ENCODE measurements at regions not wholly inside any gene's neighbourhood (a gene's known extent, or its start where the extent isn't known, plus 50 kb on each side); places are given as distances from the start of the nearest gene placed in this dataset.
"Not testable (repeated sequence)": the region's sequence is repeated elsewhere in the genome, so short reads cannot be mapped to it uniquely, and the experiment has no call there.

DNA sequence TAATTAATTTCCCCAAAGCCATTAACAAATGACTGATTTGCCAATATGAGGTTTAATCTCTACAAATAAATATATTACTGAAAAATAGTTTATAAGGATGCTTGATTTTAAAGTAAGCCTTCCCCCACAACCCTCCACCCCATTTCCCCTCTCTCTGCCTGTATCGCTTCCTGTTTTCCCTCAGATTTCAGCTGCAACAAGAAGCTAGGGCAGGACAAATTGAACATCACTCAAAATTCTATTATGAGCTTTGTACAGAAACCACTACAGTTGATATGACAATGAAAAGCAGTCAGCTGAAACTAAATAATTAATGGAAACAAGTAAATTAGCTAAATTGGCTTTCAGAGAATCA, 109.0 kb upstream of the SP4 start:
- DNase-seq (ENCODE audit: low spot score): no peak

DNA sequence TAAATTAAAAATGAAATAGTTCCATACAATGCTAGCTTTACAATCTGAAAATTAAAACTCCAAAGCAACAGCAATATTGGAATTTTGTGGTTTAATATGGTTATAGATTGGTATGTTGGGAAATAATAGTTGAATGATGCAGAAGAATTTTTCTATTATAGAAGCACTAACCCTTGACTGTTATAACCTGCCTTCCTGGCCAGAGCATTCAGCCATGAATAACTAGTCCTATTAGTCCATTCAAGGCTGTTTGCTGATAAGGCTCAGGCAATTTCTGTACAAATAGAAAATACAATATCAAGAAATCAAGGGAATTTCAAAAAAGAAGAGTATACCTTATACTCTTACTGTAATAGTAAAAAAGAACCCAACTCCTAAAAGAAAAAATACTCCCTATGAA, 101.6 kb upstream of the SP4 start:
- no peak for DNase-seq (ENCODE audit: low spot score)

DNA sequence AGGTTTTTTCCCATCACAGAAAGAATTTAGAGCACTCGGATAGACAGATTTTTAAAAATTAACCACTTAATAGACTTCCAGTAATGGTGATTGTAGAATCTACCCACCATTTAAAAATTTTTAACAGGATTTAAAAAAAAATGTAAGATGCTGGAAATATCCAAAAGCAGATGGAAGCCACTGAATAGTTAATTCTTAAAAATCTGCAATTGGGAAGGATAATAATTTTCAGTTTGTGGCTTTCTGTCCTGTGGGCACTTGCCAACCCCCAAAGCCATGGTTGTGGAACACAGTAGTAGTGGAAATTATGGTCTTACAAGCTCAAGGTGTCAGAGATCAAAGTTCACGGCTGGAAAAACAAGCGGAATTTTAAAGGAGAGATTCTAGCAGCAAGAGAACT, 101.0 kb upstream of the SP4 start:
- no peak for DNase-seq (ENCODE audit: low spot score)

GRCh38 chr7:21327422-21328409, 100.2 kb upstream of the SP4 start:
- no peak for DNase-seq (ENCODE audit: low spot score)

DNA sequence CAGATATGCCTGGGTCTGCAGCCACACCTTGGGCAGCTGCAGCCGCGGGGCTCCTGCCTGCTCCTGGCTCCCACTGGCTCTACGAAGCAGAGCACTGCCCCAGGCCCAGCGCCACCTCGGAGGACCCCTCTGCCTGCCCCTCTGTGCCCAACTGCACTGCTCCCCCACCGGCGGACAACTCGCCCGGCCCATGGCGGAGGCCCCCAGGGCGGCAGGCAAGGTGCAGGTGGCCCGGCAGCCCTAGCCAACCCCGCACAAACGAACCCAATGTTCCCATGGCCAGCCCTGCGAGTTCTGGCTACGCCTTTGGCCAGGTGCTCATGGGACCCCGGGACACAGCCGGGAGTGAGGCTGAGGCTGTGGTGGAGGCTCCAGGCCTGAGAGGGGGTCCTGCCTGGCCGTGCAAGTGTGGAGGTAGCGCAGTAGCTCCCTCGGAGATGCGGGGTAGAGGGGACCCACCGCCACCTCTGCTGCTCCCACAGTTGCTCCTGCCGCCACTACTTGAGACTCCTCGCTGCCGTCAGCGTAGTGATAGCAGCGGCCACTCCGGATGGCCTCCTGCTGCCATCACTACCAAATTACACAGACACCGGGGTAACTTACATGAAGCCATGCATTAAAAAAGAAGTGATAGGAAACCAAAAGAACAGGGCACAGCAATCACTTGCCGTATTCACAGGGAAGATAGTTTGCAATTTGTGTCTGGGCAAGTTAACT, 97.3 kb upstream of the SP4 start:
- no peak for DNase-seq (ENCODE audit: low spot score)

DNA sequence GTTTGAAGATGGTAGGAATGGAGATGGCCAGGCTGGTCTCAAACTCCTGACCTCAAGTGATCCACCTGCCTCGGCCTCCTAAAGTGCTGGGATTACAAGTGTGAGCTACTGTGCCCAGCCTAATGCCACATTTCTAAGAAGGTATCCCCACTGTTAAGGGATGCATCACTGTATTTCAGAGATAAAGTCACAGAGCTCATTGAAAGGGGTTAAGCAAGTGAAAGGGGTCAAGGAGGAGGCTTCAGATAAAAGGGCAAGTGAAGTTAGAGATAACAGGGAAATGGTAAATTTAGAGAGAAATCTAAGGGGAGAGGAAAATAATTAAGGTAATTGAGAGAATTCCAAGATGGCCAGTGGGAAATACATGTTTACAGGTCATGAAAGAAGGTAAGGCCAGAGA, 93.0 kb upstream of the SP4 start:
- no peak for DNase-seq (ENCODE audit: low spot score)

DNA sequence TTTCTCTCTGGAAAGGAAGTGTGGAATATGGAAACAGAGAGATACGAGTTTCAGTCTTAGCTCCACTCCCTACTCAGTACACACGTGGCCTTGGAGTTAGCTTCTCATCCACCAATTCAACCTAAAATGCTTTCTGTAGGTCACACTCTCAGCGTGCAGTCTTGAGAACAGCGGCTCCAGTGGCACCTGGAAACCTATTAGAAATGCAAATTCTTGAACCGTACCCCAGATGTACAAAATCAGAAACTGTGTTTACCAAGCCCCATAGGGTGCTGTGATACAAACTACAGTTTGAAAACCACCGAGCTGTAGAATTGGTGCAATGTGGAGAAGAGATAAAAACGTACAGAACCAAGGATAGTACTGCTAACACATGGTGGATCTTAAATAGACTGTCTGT, 91.1 kb upstream of the SP4 start:
- DNase-seq (ENCODE audit: low spot score): no peak

DNA sequence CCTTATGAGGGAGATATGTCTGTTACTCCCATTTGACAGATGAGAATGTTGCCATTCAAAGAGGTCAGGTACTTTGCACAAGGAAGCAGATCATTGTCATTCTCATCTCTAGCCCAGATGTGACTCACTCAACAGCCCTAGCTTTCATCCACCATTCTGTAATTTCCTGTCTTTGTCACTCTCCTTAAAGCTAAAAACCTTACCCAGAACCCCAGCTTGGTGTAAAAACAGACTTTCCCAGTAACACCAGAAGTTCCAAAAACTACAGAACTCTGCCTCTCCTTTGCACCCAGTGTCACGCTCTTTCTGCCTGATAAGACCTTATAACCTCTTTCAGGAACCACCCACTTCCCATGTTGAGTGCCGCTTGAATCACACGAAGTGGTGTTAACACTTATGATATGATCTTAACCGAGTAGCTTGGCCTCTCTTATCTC, 89.1 kb upstream of the SP4 start:
- DNase-seq (ENCODE audit: low spot score): no peak

- DNase-seq (ENCODE audit: low spot score): not testable (repeated sequence)
These were observed 83.0 kb upstream of the SP4 start for GRCh38 chr7:21344900-21345299.

- no peak for DNase-seq (ENCODE audit: low spot score)
These were observed 82.5 kb upstream of the SP4 start for GRCh38 chr7:21345361-21345760.

GRCh38 chr7:21346297-21346696, 81.6 kb upstream of the SP4 start:
- DNase-seq (ENCODE audit: low spot score): no peak

DNA sequence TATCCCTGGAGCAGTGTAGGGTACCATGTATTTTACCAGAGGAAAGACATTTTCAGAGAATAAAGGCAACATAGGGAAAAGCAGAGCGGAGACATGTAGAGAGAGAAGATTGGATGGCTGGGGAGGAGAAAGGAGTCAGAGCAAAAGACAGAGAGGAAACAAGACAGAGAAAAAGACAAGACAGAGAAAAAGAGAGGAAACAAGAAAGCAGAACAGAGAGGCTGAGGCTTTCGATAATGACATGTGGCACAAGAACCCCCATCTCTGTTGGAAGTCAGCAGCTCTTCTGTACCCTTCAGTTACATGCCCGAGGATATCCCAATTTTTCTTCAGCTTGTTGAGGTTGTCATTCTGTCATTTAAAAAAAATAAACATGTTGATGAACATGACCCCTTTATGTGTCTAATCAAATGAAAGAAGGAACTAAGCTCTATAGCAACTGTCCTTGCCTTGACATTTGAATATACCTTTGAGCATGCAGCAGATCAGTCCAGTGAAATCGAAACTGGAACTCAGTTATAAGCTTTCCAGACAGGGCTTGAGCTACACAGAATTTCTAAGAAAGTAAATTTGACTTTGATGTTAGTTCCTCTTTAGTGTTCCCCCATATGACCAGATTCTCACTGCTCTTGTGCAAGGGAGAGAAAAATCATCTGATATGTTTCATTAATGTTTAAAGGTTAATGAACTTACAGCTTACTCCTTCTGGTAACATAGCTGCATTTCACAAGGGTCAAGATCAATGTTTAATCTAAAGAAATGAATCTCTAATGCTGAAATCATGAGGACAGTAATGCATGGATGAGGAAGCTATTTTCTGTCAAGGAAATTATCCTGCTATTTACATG, 75.1 kb upstream of the SP4 start:
- DNase-seq (ENCODE audit: low spot score): no peak

- DNase-seq (ENCODE audit: low spot score): no peak
These were observed 74.5 kb upstream of the SP4 start for GRCh38 chr7:21353388-21353780.

DNA sequence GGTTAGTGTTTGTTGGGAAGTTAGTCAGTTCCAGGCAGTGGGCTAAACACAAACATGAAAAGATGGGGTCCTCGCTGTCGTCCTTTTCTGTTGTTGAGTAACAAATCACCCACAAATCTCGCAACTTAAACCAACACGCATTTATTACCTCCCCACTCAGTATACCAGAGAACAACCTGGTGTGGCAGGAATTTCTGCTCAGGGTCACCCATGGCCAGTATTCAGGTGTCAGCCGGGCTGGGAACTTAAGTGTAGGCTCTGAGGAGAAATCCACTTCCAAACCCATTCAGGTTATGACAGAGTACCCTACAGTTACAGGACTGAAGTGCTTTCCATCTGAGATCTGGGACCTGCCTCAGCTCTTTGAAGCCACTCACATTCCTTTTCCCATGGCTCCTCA, 73.6 kb upstream of the SP4 start:
- DNase-seq (ENCODE audit: low spot score): no peak

GRCh38 chr7:21355406-21355874, 72.4 kb upstream of the SP4 start:
- no peak for DNase-seq (ENCODE audit: low spot score)

DNA sequence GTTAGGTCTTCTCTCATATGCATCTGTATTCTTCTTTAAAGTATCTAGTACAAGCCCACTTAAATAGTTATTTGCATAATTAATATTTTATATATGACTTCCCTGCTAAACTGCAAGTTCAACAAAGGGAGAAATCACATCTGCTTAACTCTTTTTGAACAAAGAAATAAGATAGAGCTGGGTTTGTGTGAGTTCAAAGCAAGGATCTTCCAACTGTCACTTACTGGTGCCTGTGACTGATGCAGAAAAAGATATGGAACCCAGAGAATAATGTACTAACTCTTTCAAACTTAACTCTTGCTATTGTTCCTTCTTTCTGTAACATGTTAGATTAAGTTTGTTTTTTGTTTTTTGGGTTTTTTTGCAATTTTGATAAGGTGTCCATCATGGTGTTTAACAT, 71.3 kb upstream of the SP4 start:
- no peak for DNase-seq (ENCODE audit: low spot score)

DNA sequence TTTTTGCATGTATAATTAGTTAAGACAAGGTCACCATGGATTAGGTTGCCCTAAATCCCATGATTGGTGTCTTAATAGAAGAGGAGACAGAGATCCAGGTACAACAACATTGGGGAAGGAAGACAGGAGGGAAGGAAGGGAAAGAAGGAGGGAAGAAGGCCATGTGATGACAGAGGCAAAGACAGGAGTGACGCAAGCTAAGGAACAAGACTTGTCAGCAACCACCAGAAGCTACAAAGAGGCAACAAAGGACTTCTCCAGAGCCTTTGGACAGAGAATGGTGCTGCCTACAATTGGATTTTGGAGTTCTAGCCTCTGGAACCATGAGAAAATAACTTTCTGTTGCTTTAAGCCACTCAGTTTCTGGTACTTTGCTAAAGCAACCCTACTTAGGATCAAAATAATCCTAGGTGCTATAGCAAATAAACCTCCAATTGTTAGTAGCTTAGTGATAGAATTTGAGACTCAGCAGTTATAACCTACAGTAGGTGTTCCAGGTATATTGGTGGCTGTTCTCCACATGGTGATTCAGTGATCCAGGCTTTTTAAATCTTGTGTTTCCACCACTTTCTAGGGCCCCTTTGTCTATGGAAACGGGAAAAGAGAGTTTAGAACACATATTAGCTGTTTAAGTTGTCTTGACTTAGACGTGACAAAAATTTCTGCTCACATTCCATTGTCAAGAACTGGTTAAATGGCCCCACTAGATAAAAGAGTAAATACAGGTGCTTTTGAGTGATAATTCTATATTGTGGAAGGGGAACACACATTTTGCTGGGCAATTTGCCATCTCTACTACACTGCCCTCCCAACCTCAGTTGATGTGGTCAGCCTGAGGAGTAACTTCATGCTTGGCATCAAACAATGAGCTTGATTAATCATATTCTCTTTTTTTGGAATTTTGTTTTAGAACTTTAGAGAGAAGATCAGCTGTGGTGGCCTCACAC, 70.5 kb upstream of the SP4 start:
- no peak for DNase-seq (ENCODE audit: low spot score)

DNA sequence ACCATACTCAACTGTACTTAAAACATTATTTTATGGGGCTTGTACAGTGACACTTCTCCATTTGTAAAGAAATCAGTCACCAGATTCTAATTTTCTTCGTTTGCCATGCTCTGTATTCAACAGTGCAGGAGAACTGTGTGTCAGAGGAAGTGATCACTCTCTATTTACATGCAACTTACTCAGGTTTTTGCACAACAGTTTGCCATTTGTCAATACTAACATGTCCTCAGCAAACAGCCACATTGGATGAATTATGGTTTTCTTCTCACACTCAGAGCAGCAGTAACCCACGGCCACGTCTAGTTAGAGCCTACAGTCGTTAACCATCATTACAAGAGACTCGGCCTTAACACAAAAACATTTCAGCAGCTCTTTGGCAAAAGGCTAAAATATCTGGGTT, 69.2 kb upstream of the SP4 start:
- DNase-seq (ENCODE audit: low spot score): no peak

DNA sequence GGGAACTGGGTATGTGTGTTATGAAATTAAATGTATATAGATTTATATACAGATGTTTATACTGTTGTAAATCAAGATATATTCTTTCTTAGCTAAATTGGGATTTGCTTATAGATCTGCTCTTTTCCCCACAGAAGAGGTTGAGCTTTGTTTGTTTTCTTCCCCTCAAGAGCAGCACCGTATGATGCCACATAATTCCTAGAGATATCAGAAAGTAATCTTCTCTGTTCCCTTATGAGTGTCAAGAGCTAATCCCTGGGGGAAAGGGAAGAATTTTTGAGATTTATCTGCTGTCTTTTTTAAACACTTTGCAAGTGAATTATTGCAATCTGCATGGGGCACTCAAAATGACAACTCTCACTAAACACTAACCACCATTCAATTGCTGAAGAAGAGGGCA, 68.7 kb upstream of the SP4 start:
- no peak for DNase-seq (ENCODE audit: low spot score)

- no peak for DNase-seq (ENCODE audit: low spot score)
These were observed 66.3 kb upstream of the SP4 start for GRCh38 chr7:21361413-21362125.
